ENCODE measurements at regions not wholly inside any gene's neighbourhood (a gene's known extent, or its start where the extent isn't known, plus 50 kb on each side); places are given as distances from the start of the nearest gene placed in this dataset.

DNA sequence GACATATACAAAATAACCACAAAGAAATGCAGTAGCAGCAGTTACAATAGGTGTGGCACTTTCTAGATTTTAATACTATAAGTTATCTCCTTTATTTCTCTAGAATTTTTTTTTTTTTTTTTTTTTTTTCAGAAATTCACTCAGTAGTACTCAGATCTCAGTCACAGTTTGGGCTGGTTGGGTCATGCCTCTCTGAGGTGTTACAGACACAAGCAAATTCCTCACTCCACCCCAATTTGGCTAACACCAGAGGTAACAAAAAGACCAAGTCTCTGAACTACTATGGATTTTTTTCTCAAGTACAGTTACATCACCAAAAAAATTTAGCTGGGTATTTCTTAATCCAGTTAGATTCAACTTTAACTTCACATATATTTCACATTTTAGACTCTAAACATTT is 985.1 kb upstream of the LRRN3 start:
- no peaks in the 10 kb centered on the region for H3K9me3 ChIP-seq
- no peak overlapping the region for H3K4me3 ChIP-seq

DNA sequence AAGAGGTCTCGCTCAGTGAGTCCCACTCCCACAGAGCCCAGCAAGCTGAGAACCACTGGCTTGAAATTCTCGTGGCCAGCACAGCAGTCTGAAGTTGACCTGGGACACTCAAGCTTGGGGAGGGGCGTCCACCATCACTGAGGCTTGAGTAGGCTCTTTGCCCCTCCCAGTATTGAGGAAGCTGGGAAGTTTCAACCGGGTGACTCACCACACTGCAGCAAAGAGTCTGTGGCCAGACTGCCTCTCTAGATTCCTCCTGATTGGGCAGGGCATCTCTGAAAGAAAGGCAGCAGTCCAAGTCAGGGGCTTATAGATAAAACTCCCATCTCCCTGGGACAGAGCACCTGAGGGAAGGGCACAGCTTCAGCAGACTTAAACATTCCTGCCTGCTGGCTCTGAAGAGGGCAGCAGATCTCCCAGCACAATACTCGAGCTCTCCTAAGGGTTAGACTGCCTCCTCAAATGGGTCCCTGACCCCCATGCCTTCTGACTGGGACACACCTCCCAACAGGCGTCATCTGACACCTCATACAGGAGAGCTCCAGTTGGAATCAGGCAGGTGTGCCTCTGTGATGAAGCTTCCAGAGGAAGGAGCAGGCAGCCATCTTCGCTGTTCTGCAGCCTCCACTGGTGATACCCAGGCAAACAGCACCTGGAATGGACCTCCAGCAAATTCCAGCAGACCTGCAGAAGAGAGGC is 970.9 kb upstream of the LRRN3 start:
- H3K4me3 ChIP-seq = no peak overlapping the region
- DNase-seq (no peak), ATAC-seq (peak; percentile 18)
- no peaks in the 10 kb centered on the region for H3K27me3 ChIP-seq
- TF ChIP-seq CTCF (IDR thresholded peaks at IDR 0.05) = no peak
- H3K27ac ChIP-seq = no peak overlapping the region
- no peaks in the 10 kb centered on the region for H3K36me3 ChIP-seq
- intact Hi-C loops (cut with DNase I) = no loop called here
- peaks cover 0 to 14% of the 10 kb centered on the region in 2 donors for H3K9me3 ChIP-seq
- H3K4me1 ChIP-seq = no peaks in the 10 kb centered on the region

More for the DNA sequence above, 985.1 kb upstream of the LRRN3 start:
- ATAC-seq (no peak), DNase-seq (no peak)
- H3K4me1 ChIP-seq = no peaks in the 10 kb centered on the region
- H3K27me3 ChIP-seq = no peaks in the 10 kb centered on the region
- H3K27ac ChIP-seq = no peak overlapping the region
- intact Hi-C loops (cut with DNase I) = no loop called here
- TF ChIP-seq CTCF (IDR thresholded peaks at IDR 0.05) = no peak
- H3K36me3 ChIP-seq = no peaks in the 10 kb centered on the region

GRCh38 chr7:110129159-110129558 is 961.8 kb upstream of the LRRN3 start:
- H3K27ac ChIP-seq = no peak overlapping the region
- no peaks in the 10 kb centered on the region for H3K36me3 ChIP-seq
- peaks cover 0 to 2% of the 10 kb centered on the region in 2 donors for H3K9me3 ChIP-seq
- no peaks in the 10 kb centered on the region for H3K4me1 ChIP-seq
- ATAC-seq (no peak), DNase-seq (no peak)
- no peak for TF ChIP-seq CTCF (IDR thresholded peaks at IDR 0.05)
- H3K4me3 ChIP-seq = no peak overlapping the region
- intact Hi-C loops (cut with DNase I) = no loop called here
- no peaks in the 10 kb centered on the region for H3K27me3 ChIP-seq

- Histone ChIP-seq H3K27me3 (no peaks in the 10 kb centered on the region), H3K36me3 (no peaks in the 10 kb centered on the region), H3K27ac (no peak overlapping the region), H3K9me3 (peaks cover 0 to 2% of the 10 kb centered on the region in 2 donors), H3K4me1 (no peaks in the 10 kb centered on the region), H3K4me3 (no peak overlapping the region)
- ATAC-seq (no peak), DNase-seq (no peak)
- intact Hi-C loops (cut with DNase I) = no loop called here
- no peak for TF ChIP-seq CTCF (IDR thresholded peaks at IDR 0.05)
Observed at GRCh38 chr7:110130669-110131068, 960.3 kb upstream of the LRRN3 start.

- H3K36me3 ChIP-seq = no peaks in the 10 kb centered on the region
- ATAC-seq (no peak), DNase-seq (no peak)
- no peak overlapping the region for H3K27ac ChIP-seq
- H3K4me1 ChIP-seq = no peaks in the 10 kb centered on the region
- no peak overlapping the region for H3K4me3 ChIP-seq
- H3K27me3 ChIP-seq = no peaks in the 10 kb centered on the region
- peaks cover 0 to 2% of the 10 kb centered on the region in 2 donors for H3K9me3 ChIP-seq
- intact Hi-C loops (cut with DNase I) = no loop called here
- TF ChIP-seq CTCF (IDR thresholded peaks at IDR 0.05) = no peak
Observed at GRCh38 chr7:110131344-110131743, 959.6 kb upstream of the LRRN3 start.
